Smooth muscle cell (in vitro differentiated cells): ENCODE measurements at regions not wholly inside any gene's neighbourhood (a gene's known extent, or its start where the extent isn't known, plus 50 kb on each side); places are given as distances from the start of the nearest gene placed in this dataset.

ENCODE experiments used
- DNase-seq: peaks from one replicate; lab custom pipeline; 2025; ENCODE audit not compliant: unreplicated experiment; lab: John Stamatoyannopoulos, UW
- H2AFZ ChIP-seq: fragments of 200-600 bp; sonication (generic); 2 replicates; pipeline ENCODE4 v1.6.0; 2016; ENCODE audit warnings: antibody characterized with exemption, low read depth, mild to moderate bottlenecking
- H3F3A ChIP-seq: fragments of 200-600 bp; sonication (generic); 2 replicates; pipeline ENCODE4 v1.6.0; 2017; ENCODE audit warnings: antibody characterized with exemption, low read depth
- H3K27ac ChIP-seq: fragments of 200-600 bp; sonication (generic); 2 replicates; pipeline ENCODE4 v1.5.1; 2016; ENCODE audit warnings: low read depth, mild to moderate bottlenecking
- H3K27me3 ChIP-seq: fragments of 200-600 bp; sonication (generic); 2 replicates; pipeline ENCODE4 v1.6.1; 2016; ENCODE audit warnings: low read depth, mild to moderate bottlenecking
- H3K36me3 ChIP-seq: fragments of 200-600 bp; sonication (generic); 2 replicates; pipeline ENCODE4 v1.5.1; 2016; ENCODE audit warnings: low read depth
- H3K4me1 ChIP-seq: fragments of 200-600 bp; sonication (generic); 2 replicates; pipeline ENCODE4 v1.5.1; 2016; ENCODE audit warnings: low read depth
- H3K4me2 ChIP-seq: fragments of 200-600 bp; sonication (generic); 2 replicates; pipeline ENCODE4 v1.6.0; 2016; ENCODE audit warnings: mild to moderate bottlenecking
- H3K4me3 ChIP-seq: fragments of 200-600 bp; sonication (generic); 2 replicates; pipeline ENCODE4 v1.5.1; 2016; ENCODE audit warnings: mild to moderate bottlenecking
- H3K79me2 ChIP-seq: fragments of 200-600 bp; sonication (generic); 2 replicates; pipeline ENCODE4 v1.6.0; 2016; ENCODE audit warnings: low read depth, mild to moderate bottlenecking
- H3K9ac ChIP-seq: fragments of 200-600 bp; sonication (generic); 2 replicates; pipeline ENCODE4 v1.6.0; 2016; ENCODE audit warnings: low read depth
- H3K9me3 ChIP-seq: fragments of 200-600 bp; sonication (generic); replicated peaks from 2 replicates; pipeline ENCODE4 v1.5.1; 2016; ENCODE audit warnings: low read depth
- H4K20me1 ChIP-seq: fragments of 200-600 bp; sonication (generic); 2 replicates; pipeline ENCODE4 v1.6.0; 2016; ENCODE audit warnings: low read depth
- CTCF ChIP-seq: fragments of 200-600 bp; sonication (generic); IDR thresholded peaks from 2 replicates; pipeline ENCODE4 v1.5.1; 2017; ENCODE audit warnings: borderline replicate concordance, mild to moderate bottlenecking, antibody characterized with exemption; ENCODE audit not compliant: insufficient read depth, poor library complexity, severe bottlenecking
- WGBS: methylation state at CpG from one replicate; pipeline ENCODE4 v1.1.7; 2016; ENCODE audit warnings: low lambda C conversion rate; 5-methylcytosine and 5-hydroxymethylcytosine counted together

- no peaks in the 10 kb centered on the region for H3K79me2 ChIP-seq
- H3F3A ChIP-seq: no peaks in the 10 kb centered on the region
- TF ChIP-seq CTCF: no peak
- H2AFZ ChIP-seq: no peak overlapping the region
- WGBS: 48% methylated on average over 3 of the region's 3 CpGs
- H3K27me3 ChIP-seq: no peaks in the 10 kb centered on the region
- no peaks in the 10 kb centered on the region for H3K36me3 ChIP-seq
- no peak overlapping the region for H3K9ac ChIP-seq
- no peaks in the 10 kb centered on the region for H4K20me1 ChIP-seq
- no peak overlapping the region for H3K4me3 ChIP-seq
- no peaks in the 10 kb centered on the region for H3K9me3 ChIP-seq
- no peaks in the 10 kb centered on the region for H3K4me1 ChIP-seq
- H3K4me2 ChIP-seq: no peak overlapping the region
- no peak for DNase-seq
- H3K27ac ChIP-seq: no peak overlapping the region
These were observed 540.2 kb upstream of the CT83 start for GRCh38 chrX:117002981-117003380.

GRCh38 chrX:116975517-116975916 lies 512.7 kb upstream of the CT83 start:
- Histone ChIP-seq H3K79me2 (no peaks in the 10 kb centered on the region), H4K20me1 (no peaks in the 10 kb centered on the region), H3K4me1 (no peaks in the 10 kb centered on the region)

GRCh38 chrX:116972362-116972761 lies 509.6 kb upstream of the CT83 start:
- WGBS: 48% methylated on average over 2 of the region's 2 CpGs
- Histone ChIP-seq H3K4me3 (no peak overlapping the region), H3K27ac (no peak overlapping the region), H3K27me3 (no peaks in the 10 kb centered on the region), H3K79me2 (no peaks in the 10 kb centered on the region), H3K36me3 (no peaks in the 10 kb centered on the region), H2AFZ (no peak overlapping the region), H3F3A (no peaks in the 10 kb centered on the region), H3K4me2 (no peak overlapping the region), H3K9me3 (no peaks in the 10 kb centered on the region), H3K4me1 (no peaks in the 10 kb centered on the region), H3K9ac (no peak overlapping the region), H4K20me1 (no peaks in the 10 kb centered on the region)
- DNase-seq: no peak
- no peak for TF ChIP-seq CTCF

More at GRCh38 chrX:116975517-116975916, 512.7 kb upstream of the CT83 start:
- Histone ChIP-seq H3K36me3 (no peaks in the 10 kb centered on the region), H3K4me2 (no peak overlapping the region), H3K9ac (no peak overlapping the region), H3K27me3 (no peaks in the 10 kb centered on the region), H2AFZ (no peak overlapping the region), H3K27ac (no peak overlapping the region), H3F3A (no peaks in the 10 kb centered on the region), H3K9me3 (no peaks in the 10 kb centered on the region), H3K4me3 (no peak overlapping the region)
- DNase-seq: no peak
- TF ChIP-seq CTCF: no peak

- Histone ChIP-seq H3K27me3 (no peaks in the 10 kb centered on the region), H3K9me3 (no peaks in the 10 kb centered on the region), H3K4me3 (no peak overlapping the region), H4K20me1 (no peaks in the 10 kb centered on the region), H3K36me3 (no peaks in the 10 kb centered on the region), H2AFZ (no peak overlapping the region), H3K4me1 (no peaks in the 10 kb centered on the region), H3K79me2 (no peaks in the 10 kb centered on the region), H3K27ac (no peak overlapping the region), H3F3A (no peaks in the 10 kb centered on the region), H3K4me2 (no peak overlapping the region), H3K9ac (no peak overlapping the region)
- 46% methylated on average over 7 of the region's 7 CpGs for WGBS
- DNase-seq: no peak
- peak; percentile 22 for TF ChIP-seq CTCF
These were observed 499.3 kb upstream of the CT83 start for GRCh38 chrX:116961872-116962582.
